Fibroblast of peridontal ligament (primary cell): ENCODE measurements at regions not wholly inside any gene's neighbourhood (a gene's known extent, or its start where the extent isn't known, plus 50 kb on each side); places are given as distances from the start of the nearest gene placed in this dataset.
A peak's percentile ranks its signal among the peaks of the same experiment; 100 is the strongest.
"Not testable (repeated sequence)": the region's sequence is repeated elsewhere in the genome, so short reads cannot be mapped to it uniquely, and the experiment has no call there.

Source experiments
- DNase-seq: peaks from one replicate; pipeline ENCODE4 v3.0.0-alpha.2; 2010; ENCODE audit errors: extremely low read depth

DNA sequence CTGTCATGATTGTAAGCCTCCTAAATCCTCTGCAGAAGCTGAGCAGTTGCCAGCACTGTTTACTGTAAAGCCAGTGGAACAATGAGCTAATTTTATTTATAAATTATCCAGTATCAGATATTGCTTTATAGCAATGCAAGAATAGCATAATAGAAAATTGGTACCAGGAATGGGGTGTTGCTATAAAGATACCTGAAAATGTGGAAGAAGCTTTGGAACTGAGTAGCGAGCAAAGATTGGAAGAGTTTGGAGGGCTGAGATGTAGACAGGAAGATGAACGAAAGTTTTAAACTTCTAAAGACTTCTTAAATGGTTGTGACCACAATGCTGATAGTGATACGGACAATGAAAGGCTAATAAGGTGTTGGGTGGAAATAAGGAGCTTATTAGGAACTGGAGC is 917.4 kb upstream of the POT1 start:
- DNase-seq: no peak

DNA sequence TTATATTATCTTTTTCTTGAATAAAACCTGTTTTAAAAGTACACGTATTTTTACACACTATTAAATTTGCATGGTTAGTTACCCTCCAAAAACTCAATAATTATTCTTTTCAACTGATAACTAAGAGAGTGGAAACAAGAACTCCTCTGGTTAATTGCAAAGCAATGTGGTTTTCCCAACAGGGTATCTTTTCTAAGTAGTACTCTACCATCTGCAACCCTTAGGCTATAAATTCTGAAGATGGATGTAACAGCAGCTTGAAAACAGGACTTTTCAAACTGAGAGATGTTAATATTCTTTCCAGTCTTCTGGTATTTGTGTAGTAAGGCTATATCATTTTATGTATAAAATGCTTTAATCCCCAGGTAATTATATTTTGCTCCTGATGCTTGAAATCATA is 916.1 kb upstream of the POT1 start:
- DNase-seq: no peak

DNA sequence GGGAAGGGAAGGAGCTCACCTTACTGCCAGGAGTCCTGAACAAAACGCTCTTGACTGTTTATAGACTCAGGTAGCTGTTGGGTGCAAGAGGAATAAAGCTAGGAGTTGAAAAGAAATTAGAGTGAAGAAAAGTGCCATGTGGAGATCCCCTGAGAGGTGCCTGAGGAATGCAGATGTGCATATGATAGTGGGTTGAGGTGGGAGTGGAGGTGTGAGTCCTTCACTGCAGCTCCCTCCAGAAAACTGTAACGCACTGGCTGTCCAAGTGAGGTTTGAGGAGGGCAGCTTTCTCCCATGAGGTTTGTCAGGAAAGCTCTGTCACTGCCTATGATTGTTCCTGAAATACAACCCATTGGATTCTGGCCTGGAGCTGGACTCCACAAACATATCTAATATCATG is 904.8 kb upstream of the POT1 start:
- DNase-seq: no peak

DNA sequence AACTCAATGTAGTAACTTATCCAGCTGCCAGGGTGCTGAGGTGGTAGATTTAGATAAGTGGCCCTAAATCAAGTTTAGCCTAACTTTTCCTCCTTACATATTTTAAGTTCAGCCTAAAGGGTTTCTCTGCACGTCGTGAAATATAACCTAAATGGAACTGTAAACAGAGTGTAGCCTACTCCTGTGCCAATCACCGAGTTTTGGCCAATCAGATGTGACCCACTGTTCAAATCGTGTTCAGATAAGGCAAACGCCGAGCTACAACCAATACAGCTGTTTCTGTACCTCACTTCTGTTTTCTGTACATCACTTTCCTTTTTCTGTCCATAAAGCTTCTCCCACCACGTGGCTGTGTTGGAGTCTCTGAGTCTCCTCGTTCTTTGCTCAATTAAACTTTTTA is 904.2 kb upstream of the POT1 start:
- no peak for DNase-seq

DNA sequence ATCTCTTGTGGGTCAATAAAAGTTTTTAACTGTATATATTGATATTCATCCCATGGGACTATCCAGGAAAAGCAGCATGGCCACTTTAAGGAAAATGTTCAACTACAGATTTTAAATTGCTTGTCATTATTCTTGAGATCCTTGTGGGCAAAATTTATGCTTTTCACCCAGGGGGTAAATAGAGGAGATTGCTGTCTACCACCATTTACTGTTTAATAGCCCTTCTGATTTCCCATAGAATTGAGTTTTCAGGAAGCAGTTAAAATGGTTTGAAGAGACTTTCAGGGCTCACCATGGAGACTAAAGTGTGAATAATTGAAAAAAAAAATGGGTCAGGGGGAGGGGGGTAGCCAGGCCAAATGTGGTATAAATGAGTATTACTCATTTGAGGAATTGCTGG is 901.1 kb upstream of the POT1 start:
- DNase-seq: no peak

DNA sequence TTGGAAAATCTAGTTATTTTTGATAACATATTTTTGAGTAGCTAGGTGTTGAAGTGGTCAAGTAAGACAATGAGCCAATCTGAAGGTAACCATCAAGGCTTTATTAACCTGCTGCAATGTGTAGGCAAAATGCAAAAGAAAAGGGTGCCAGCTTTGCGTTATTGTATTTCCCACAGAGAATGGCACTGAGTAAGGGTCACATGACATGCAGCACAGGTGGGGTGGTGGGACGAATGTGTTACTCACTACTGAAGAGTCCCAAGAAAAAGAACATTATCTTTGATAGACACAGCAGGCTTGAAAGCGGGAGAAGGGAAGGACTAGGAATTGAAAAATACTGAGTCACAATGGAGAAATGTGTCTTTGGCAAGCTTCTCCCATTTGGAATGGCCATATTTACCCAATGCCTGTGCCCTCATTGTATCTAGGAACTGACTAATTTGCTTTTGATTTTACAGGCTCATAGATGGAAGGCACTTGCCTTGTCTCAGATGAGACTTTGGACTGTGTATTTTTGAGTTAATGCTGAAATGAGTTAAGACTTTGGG is 898.6 kb upstream of the POT1 start:
- peak; percentile 9 for DNase-seq

DNA sequence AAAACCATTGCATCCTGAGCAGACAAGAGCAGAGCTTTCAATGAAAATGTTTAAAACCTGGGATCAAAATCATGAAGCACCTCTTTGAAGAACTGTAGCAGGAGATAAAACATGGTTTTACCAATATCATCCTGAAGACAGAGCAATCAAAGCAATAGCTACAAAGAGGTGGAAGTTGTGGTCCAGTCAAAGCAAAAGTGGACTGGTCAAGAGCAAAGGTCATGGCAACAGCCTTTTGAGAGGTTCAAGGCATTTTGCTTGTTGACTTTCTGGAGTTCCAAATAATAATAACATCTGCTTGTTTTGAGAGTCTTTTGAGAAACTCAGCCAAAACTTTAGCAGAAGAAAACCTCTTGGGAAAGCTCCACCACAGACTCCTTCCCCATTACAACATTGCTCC is 893.9 kb upstream of the POT1 start:
- DNase-seq: no peak

DNA sequence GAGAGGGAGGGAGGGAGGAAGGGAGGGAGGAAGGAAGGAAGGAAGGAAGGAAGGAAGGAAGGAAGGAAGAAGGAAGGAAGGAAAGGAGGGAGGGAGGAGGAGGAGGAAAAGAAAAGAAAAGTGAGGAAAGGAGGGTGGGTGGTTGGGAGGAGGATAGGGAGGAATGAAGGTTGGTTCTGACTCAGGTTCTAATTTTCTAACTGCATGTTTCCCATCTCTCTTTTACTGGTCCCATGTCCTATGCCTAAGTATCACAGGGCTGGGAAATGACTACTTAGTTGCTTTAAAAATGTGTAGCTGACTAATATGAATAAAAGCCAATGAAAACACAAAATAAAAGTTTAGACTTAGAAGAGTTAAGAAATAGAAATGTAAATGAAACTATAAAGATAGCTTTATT is 890.9 kb upstream of the POT1 start:
- no peak for DNase-seq

DNA sequence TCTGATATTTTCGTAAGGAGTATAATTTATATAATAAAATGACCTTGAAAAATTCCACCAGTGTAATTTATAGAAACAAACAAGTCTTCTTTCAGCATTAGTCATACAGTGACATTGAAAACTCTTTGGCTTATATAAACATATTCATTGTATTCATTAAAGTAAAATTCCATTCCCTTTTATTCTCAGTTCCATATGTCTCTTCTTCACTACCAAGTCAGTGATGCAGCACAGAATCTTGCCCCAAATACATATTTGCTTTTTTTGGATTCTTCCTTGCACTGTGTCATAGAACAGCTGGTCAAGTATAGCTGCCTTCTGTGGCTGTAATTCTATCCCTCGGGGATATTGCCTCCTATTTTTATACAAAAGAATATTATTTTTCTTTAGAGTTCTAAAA is 884.5 kb upstream of the POT1 start:
- peak; percentile 46 for DNase-seq

DNA sequence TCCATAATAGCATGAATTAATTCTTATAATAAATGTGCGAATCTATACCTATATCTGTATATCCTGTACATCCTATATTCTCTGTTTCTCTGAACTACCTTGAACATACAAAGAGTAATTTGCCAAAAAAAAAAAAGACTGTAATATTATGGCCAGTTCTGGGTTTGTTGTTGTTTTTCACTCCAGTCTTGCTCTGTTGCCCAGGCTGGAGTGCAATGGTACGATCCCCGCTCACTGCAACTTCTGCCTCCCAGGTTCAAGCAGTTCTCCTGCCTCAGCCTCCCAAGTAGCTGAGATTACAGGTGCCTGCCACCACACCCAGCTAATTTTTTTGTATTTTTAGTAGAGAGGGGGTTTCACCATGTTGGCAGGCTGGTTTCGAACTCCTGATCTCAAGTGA is 876.9 kb upstream of the POT1 start:
- DNase-seq: not testable (repeated sequence)

DNA sequence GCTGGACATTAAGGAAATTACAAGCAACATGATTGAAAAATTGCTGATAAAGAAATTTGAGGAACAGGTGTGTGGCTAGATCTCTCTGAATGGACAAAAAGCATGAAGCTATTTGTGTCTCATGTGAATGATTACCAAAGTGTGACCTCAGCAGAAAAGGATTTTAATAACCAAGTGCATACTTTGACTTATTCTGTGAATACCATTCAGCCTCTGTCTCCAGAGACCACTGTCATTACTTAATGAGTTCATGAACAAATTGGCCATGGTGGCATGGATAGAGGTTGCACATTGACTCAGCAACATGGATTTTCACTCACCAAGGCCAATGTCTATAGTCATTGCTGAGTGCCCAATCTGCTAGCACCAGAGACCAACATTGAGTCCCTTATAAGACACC is 874.6 kb upstream of the POT1 start:
- DNase-seq: no peak

DNA sequence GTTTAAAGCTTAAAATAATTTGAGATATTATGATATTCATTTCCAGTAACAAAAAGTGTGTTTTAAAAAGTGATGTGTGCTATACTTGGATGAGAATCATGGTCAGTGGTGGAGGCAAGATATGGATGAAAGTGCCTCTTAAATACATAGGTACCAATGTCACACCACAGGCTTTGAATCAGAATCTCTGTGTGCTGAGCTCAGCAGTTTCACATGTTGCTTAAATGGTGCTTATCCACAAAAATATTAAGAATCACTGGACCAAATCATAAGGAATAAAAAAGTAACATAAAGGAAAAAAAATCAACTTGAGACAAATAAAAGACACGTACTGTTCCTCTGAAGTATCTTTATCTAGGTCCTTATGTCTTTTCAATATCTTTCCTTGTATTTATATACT is 850.5 kb upstream of the POT1 start:
- DNase-seq: no peak

DNA sequence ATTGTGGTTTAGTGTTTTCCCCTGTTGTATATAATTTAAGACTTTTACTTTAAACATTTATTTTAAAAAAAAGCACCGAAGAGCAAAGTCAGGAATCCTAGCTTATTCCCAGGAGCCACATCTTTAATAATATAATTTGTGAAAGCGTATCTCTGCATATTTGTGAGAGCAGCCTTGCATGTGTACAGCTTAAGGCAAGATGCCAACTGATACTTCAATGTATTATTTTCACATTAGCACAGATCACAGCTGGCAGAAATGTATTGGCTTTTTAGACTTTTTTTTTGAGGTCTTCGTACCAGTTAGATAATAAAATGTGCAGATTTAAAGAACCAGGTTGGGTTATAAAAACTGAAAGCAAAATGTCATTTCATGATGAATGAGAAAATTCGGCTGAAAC is 845.7 kb upstream of the POT1 start:
- DNase-seq: no peak

DNA sequence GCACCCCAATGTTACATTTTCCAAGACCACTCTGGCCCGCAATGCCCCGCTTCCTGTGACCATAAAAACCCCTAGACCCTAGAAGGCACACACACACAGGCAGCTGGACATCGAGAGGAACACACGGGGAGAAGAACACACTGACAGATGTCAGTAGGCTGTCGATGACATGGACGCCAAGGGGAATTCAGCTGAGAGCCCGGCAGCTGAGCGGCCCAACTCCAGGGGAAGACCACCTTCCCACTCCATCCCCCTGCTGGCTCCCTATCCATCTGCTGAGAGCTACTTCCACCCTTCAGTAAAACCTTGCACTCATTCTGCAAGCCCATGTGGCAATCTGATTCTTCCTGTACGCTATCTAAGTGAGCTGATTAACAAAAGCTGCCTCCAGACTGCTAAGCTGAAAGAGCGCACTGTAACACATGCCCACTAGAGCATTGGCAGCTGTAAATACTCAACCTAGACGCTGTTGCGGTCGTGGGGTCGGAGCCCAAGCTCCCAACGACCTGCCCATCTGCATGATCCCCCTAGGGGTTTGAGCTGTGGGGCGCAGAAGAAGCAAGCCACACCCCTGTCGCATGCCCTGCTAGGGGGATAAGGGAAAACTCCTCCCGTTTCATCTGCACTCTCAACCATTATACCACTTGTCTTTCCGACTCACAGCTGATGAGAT is 843.6 kb upstream of the POT1 start:
- DNase-seq: no peak

DNA sequence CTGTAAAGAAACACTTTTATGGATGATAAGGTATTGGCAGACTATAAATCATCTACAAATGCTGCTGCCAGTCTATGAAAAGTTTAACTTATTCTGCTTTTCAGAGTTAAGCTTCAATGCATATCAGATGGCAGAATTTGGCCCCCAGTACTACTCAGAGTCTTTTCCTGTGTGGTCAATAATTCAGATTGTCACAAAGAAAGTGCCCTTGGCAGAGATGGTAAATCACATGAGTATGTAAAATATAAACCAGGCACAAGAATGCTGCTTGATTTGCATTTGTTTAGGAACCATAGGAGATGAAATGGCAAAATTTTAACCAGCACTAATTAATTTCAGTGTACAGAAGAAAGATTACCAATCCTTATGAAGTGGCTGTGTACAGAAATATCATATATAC is 818.3 kb upstream of the POT1 start:
- no peak for DNase-seq

DNA sequence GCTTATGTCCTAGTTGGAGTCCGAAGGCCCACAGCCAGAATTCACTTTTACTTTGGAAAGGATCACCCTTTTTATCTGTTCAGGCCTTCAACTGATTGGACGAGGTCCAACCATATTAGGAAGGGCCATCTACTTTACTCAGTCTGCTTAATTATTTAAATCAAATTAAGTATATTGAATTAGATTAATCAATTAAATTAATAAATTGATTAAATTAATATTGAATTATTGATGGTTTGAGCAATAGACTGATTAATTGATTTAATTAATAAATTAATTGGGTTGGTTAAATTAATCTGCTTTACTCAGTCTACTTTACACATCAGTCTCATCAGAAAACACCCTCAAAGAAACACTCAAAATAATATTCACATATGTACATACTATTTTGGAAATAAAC is 816.9 kb upstream of the POT1 start:
- no peak for DNase-seq

DNA sequence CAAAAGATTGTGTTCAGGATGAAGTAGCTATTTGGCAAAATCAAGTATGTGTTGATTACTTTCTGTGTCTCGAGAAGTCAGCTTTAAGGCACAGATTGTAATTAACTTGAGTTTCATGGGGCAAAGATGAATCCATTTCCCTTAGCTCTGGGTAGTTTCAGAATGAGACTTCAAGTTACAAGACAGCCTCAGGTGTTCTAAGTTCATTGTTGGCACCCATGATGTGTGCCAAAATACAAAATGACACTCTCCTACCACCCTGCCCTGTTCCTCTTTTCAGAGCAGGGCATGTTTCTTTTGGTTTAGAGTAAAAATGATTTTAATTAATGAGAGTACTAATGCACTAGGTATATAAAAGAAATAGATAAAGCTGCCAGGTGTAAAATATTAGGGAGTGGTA is 797.6 kb upstream of the POT1 start:
- DNase-seq: no peak

DNA sequence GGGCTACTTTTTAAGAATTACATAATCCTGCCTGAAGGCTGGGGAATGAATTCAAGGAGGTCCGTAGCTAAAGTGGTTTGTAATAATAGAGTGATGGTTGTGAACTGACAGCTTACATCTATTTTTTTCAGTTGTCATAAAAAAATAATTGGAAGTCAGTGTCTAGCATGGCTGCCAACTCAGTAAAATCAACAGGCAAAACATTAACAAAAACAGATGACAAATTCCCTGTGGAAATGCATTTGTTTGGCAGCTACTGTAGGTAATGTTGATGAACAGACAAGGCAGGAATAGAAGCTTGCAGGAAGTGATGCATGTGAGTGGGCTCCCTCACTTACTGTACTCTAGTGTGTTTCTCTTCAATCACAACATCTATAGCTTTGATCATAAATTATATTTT is 766.0 kb upstream of the POT1 start:
- DNase-seq: no peak

DNA sequence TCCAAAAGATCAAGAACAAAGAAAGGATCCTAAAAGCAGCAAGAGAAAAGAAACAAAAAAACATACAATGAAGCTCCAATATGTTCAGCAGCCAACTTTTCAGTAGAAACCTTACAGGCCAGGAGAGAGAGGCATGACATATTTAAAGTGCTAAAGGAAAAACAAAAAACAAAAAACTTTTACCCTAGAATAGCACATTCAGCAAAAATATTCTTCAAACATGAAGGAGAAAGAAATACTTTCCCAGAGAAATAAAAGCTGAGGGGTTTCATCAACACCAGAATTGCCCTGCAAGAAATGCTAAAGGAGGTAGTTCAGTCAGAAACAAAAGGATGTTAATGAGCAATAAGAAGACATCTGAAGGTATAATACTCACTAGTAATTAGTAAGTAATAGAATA is 753.5 kb upstream of the POT1 start:
- DNase-seq: no peak

DNA sequence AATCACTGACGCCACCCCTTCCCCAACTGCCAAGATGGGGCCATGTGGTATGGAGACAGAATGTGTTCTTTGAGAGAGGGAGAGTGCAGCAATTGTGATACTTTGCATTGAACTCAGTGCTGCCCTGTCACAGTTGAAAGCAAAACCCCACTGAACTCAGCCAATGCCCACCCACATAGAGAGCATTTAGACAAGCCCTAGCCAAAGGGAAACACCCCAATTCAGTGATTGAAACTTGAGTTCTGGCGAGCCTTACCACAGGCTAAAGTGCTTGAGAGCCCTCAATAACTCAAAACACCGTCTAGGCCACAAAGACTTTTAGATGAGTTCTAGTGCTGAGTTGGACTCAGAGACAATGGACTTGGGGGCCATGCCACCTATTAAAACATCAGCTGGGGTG is 751.9 kb upstream of the POT1 start:
- DNase-seq: no peak

DNA sequence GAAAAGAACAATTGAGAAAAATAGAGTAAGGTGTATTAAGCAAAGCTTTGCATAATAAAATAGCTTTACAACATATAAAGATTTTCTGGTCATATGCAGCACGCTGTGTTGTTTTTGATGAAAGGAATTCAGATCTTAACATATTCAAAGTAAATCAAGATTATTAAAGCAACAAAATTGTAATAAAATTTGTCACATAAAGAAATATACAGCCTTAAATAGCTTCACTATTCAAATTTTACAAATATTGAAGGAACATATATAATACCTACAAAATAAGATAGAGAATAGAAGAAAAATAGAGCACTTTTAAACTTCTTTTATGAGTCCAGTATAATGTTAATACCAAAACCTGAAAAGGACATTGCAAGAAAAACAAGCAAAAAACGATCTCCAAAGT is 749.1 kb upstream of the POT1 start:
- DNase-seq: no peak

DNA sequence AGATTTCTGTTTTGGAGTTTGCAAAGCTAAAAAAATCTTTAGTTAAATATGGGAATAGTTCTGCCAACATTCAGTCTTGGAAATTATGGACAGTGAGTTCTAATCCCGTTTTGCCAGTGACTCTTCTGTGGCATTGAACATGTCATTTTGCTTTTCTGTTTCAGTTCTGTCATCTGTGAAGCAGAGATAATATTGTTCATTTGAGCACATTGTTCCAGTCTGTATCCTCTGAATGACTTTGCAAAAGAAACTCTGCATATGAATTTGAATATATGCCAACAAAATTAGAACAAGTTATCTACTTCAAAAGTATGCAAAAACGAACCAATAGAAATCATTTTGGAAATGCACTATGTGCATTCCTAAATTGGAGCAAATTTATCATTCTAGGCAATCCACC is 746.0 kb upstream of the POT1 start:
- DNase-seq: no peak

DNA sequence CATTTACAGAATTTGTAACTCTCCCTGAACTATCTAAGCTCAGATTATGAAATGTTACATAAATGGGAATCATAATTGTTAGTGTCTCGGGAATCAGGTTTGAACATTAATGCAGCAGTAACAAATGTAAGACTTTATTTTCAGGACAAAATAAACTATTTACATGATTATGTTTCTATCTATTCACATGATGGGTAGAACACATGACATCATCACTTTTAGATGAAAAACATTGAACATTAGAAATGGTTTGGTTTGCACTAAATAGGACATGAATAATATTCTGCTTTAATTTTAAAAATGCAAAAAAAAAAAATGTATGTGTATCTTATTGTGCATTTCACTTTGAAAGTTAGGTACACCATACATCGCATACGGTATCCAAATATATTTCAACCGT is 745.5 kb upstream of the POT1 start:
- no peak for DNase-seq

DNA sequence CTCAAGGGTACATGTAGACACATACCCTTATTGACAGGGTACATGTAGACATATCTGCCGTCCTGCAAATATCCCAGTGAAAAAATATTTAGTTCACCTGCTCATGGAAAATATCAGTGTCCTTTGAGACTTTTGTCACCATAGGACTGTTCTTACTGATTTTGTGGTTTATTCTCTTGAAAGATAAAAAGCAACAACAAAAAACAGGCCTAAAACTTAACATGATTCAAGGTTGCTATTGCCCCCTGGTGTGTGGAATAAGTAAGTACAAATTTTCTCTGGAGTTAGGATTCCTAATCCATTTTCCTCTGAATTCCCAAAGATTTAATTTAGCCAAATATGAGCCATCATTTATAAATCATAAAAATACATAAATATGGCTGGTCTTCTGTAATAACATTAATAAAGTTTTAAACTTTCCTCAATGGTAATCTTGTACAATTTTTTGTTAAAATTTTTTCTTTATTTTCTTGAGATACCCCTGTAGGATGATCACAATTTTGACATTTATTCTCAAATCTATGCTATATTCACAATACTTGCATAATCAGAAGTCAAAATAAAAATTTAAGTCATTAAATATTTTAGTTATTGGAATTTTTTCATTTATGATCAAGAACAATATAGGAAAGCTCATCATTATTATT is 741.4 kb upstream of the POT1 start:
- DNase-seq: no peak
